Neural progenitor cell (in vitro differentiated cells): ENCODE measurements at regions not wholly inside any gene's neighbourhood (a gene's known extent, or its start where the extent isn't known, plus 50 kb on each side); places are given as distances from the start of the nearest gene placed in this dataset.

Source experiments
- EZH2 ChIP-seq: fragments of 200-600 bp; sonication (generic); IDR thresholded peaks from 2 replicates; pipeline ENCODE4 v1.6.1; 2017; ENCODE audit warnings: antibody characterized with exemption, mild to moderate bottlenecking, moderate library complexity
- EZH2phosphoT487 ChIP-seq: fragments of 200-600 bp; sonication (generic); IDR thresholded peaks from 2 replicates; pipeline ENCODE4 v1.6.1; 2017; ENCODE audit warnings: antibody characterized with exemption
- TF ChIP-seq, protein P1 (sequence below): fragments of 200-600 bp; sonication (generic); IDR thresholded peaks from 2 replicates; pipeline ENCODE4 v1.5.1; 2017; ENCODE audit warnings: antibody characterized with exemption, mild to moderate bottlenecking

- TF ChIP-seq, protein P1, sequence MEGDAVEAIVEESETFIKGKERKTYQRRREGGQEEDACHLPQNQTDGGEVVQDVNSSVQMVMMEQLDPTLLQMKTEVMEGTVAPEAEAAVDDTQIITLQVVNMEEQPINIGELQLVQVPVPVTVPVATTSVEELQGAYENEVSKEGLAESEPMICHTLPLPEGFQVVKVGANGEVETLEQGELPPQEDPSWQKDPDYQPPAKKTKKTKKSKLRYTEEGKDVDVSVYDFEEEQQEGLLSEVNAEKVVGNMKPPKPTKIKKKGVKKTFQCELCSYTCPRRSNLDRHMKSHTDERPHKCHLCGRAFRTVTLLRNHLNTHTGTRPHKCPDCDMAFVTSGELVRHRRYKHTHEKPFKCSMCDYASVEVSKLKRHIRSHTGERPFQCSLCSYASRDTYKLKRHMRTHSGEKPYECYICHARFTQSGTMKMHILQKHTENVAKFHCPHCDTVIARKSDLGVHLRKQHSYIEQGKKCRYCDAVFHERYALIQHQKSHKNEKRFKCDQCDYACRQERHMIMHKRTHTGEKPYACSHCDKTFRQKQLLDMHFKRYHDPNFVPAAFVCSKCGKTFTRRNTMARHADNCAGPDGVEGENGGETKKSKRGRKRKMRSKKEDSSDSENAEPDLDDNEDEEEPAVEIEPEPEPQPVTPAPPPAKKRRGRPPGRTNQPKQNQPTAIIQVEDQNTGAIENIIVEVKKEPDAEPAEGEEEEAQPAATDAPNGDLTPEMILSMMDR: no peak
- TF ChIP-seq EZH2phosphoT487 (no peak), EZH2 (no peak)
Observed at GRCh38 chr4:158016511-158016910, 156.3 kb downstream of the GASK1B start.
